Naive thymus-derived CD4-positive, alpha-beta T cell (primary cell): ENCODE measurements at regions not wholly inside any gene's neighbourhood (a gene's known extent, or its start where the extent isn't known, plus 50 kb on each side); places are given as distances from the start of the nearest gene placed in this dataset.

Source experiments
- ATAC-seq: fragments of 150-1000 bp; cut with Tn5 transposase; 2 replicates; pipeline ENCODE4 v1.10.0; 2021; ENCODE audit warnings: mild to moderate bottlenecking, moderate library complexity
- CTCF ChIA-PET: fragments of 350-600 bp; sonication (Branson Sonifier 250); formaldehyde crosslinking; loops from one replicate; lab custom pipeline; 2021; ENCODE audit warnings: antibody characterized with exemption; lab: Charles Lee
- POLR2A ChIA-PET: fragments of 350-600 bp; sonication (Branson Sonifier 250); formaldehyde crosslinking; loops from one replicate; lab custom pipeline; 2021; ENCODE audit warnings: antibody characterized with exemption, inconsistent platforms; lab: Charles Lee
- DNase-seq, 9 donors: peaks; one replicate each; pipeline versions ENCODE4 v3.0.0 to v3.0.0-alpha.2; 2020 to 2022; ENCODE audit warnings: mixed read lengths in 1 of 9
- H3K27ac ChIP-seq: one replicate; pipeline ENCODE4 v1.7.0; 2013; ENCODE audit warnings: mild to moderate bottlenecking, low read depth, low read length, moderate library complexity
- H3K27me3 ChIP-seq, 2 donors: one replicate each; pipeline ENCODE4 v1.7.0; 2013; ENCODE audit warnings: low read length in 2 of 2, mild to moderate bottlenecking in 2 of 2, moderate library complexity in 2 of 2; ENCODE audit not compliant: control insufficient read depth in 2 of 2, insufficient read depth in 2 of 2
- H3K36me3 ChIP-seq, 3 experiments: 1 replicate in 2 of 3; 2 replicates in 1 of 3; pipeline ENCODE4 v1.7.0; 2013; ENCODE audit warnings: low read length in 3 of 3, mild to moderate bottlenecking in 3 of 3, moderate library complexity in 1 of 3; ENCODE audit not compliant: insufficient read depth in 3 of 3, control insufficient read depth in 2 of 3
- H3K4me1 ChIP-seq, 2 donors: one replicate each; pipeline ENCODE4 v1.7.0; 2013; ENCODE audit warnings: low read length in 2 of 2, mild to moderate bottlenecking in 2 of 2, moderate library complexity in 1 of 2; ENCODE audit not compliant: control insufficient read depth in 2 of 2, insufficient read depth in 2 of 2
- H3K4me3 ChIP-seq: 2 replicates; pipeline ENCODE4 v1.7.0; 2013; ENCODE audit warnings: mild to moderate bottlenecking, low read length
- H3K9me3 ChIP-seq, 3 experiments: 1 replicate in 2 of 3; 2 replicates in 1 of 3; pipeline ENCODE4 v1.7.0; 2013; ENCODE audit warnings: low read length in 3 of 3; ENCODE audit not compliant: control insufficient read depth in 2 of 3
- H3K27ac Mint-ChIP-seq, 9 donors: one replicate each; pipeline ENCODE4 v1.8.0; 2020 to 2022; ENCODE audit warnings: mixed read lengths in 9 of 9, mild to moderate bottlenecking in 8 of 9, moderate library complexity in 5 of 9, inconsistent platforms in 2 of 9
- H3K27me3 Mint-ChIP-seq, 5 donors: one replicate each; pipeline ENCODE4 v1.8.0; 2021 to 2022; ENCODE audit warnings: mixed read lengths in 5 of 5, mild to moderate bottlenecking in 1 of 5
- H3K36me3 Mint-ChIP-seq, 5 donors: one replicate each; pipeline ENCODE4 v1.8.0; 2020 to 2022; ENCODE audit warnings: mixed read lengths in 5 of 5, mild to moderate bottlenecking in 3 of 5, inconsistent platforms in 1 of 5
- H3K4me1 Mint-ChIP-seq, 7 donors: one replicate each; pipeline ENCODE4 v1.8.0; 2020 to 2022; ENCODE audit warnings: mixed read lengths in 7 of 7, mild to moderate bottlenecking in 3 of 7, inconsistent platforms in 1 of 7
- H3K4me3 Mint-ChIP-seq, 10 donors: one replicate each; pipeline ENCODE4 v1.8.0; 2020 to 2022; ENCODE audit warnings: mild to moderate bottlenecking in 10 of 10, mixed read lengths in 10 of 10, moderate library complexity in 6 of 10, inconsistent platforms in 2 of 10
- H3K9me3 Mint-ChIP-seq, 11 donors: one replicate each; pipeline ENCODE4 v1.8.0; 2020 to 2022; ENCODE audit warnings: mixed read lengths in 11 of 11, mild to moderate bottlenecking in 4 of 11, inconsistent platforms in 1 of 11, moderate library complexity in 1 of 11
- intact Hi-C, 2 donors: fragments of 100-400 bp; cut with micrococcal nuclease; formaldehyde crosslinking; loops; one replicate each; pipeline ENCODE4 v1.15.1; 2023

- H3K9me3 Mint-ChIP-seq = no peaks in the 10 kb centered on the region
- intact Hi-C loops = loop anchor here (2.0 to 5.0 kb wide), 4 partner anchors 16 to 72 kb away; no protein-coding TSS in a partner anchor
- H3K4me1 ChIP-seq = peaks cover 8 to 12% of the 10 kb centered on the region in 2 donors
- ChIA-PET POLR2A (interaction anchor here (1.4 to 2.1 kb wide), 2 partner anchors 11 to 41 kb away, joined by 4 to 7 read pairs; no protein-coding TSS in a partner anchor), CTCF (no interaction called here)
- no peak overlapping the region for H3K4me3 Mint-ChIP-seq
- ATAC-seq (no peak), DNase-seq (no peak)
- no peak overlapping the region for H3K4me3 ChIP-seq
- H3K4me1 Mint-ChIP-seq = no peaks in the 10 kb centered on the region
- H3K9me3 ChIP-seq = no peaks in the 10 kb centered on the region
- H3K27me3 Mint-ChIP-seq = no peaks in the 10 kb centered on the region
- H3K27me3 ChIP-seq = no peaks in the 10 kb centered on the region
- no peak overlapping the region for H3K27ac ChIP-seq
- H3K36me3 ChIP-seq = no peaks in the 10 kb centered on the region
- H3K36me3 Mint-ChIP-seq = no peaks in the 10 kb centered on the region
- H3K27ac Mint-ChIP-seq = peak overlapping the region in 1 of 9 donors; percentile 11
These were observed 140.5 kb upstream of the PELI1 start for GRCh38 chr2:64284751-64285150.

DNA sequence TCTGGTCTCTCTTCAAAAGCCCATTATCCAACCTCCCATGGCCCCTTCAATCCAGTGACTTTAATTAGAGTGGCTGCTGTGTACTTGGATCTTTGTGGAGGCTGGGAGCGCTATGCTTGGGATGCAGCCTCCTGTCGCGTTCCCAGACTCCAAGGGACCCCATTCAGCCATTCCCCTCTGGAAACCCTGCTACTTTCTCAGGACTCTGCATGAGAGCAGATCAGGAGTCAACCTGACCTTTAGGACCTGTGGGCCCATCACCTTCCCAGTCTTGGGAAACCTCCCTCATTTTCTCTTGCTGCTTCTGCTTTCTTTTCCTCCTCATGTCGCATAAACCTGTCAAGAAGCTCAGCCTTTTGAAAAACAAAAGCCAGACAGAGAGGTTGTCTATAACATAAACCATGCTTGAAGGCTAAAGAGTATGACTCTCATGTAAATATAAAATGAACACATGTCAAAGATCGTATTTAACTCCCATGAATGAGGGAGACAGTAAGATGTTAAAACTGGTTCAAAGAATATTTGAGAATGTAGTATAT, 143.1 kb upstream of the PELI1 start:
- peaks cover 8 to 12% of the 10 kb centered on the region in 2 donors for H3K4me1 ChIP-seq
- no peak for ATAC-seq
- CTCF ChIA-PET = no interaction called here
- no peak for DNase-seq
- intact Hi-C loops = no loop called here
- Mint-ChIP-seq H3K27me3 (no peaks in the 10 kb centered on the region), H3K4me3 (no peak overlapping the region), H3K36me3 (peaks cover 0 to 5% (median 0%) of the 10 kb centered on the region in 5 donors), H3K27ac (no peak overlapping the region), H3K4me1 (no peaks in the 10 kb centered on the region), H3K9me3 (peaks cover 0 to 3% (median 0%) of the 10 kb centered on the region in 11 donors)
- H3K4me3 ChIP-seq = no peak overlapping the region
- no peak overlapping the region for H3K27ac ChIP-seq
- H3K27me3 ChIP-seq = no peaks in the 10 kb centered on the region
- H3K36me3 ChIP-seq = no peaks in the 10 kb centered on the region
- H3K9me3 ChIP-seq = no peaks in the 10 kb centered on the region
- POLR2A ChIA-PET = interaction anchor here (1.3 kb wide), 2 partner anchors 25 to 38 kb away, joined by 3 to 5 read pairs; no protein-coding TSS in a partner anchor

GRCh38 chr2:64288321-64289193, 144.3 kb upstream of the PELI1 start:
- Histone ChIP-seq H3K4me3 (no peak overlapping the region), H3K4me1 (peaks cover under 1% of the 10 kb centered on the region in 2 donors), H3K36me3 (no peaks in the 10 kb centered on the region), H3K27ac (no peak overlapping the region), H3K9me3 (no peaks in the 10 kb centered on the region), H3K27me3 (no peaks in the 10 kb centered on the region)
- H3K27me3 Mint-ChIP-seq = peaks cover 0 to 2% (median 0%) of the 10 kb centered on the region in 5 donors
- H3K4me3 Mint-ChIP-seq = no peak overlapping the region
- DNase-seq (no peak), ATAC-seq (no peak)
- POLR2A ChIA-PET = interaction anchor here (1.3 kb wide), 1 partner anchor 26 kb away, joined by 3 read pairs; no protein-coding TSS in a partner anchor
- H3K9me3 Mint-ChIP-seq = peaks cover 0 to 3% (median 0%) of the 10 kb centered on the region in 11 donors
- H3K36me3 Mint-ChIP-seq = peaks cover 0 to 5% (median 0%) of the 10 kb centered on the region in 5 donors
- intact Hi-C loops = no loop called here
- no peak overlapping the region for H3K27ac Mint-ChIP-seq
- no peaks in the 10 kb centered on the region for H3K4me1 Mint-ChIP-seq
- CTCF ChIA-PET = no interaction called here

- DNase-seq (no peak), ATAC-seq (no peak)
- Mint-ChIP-seq H3K4me3 (no peak overlapping the region), H3K27me3 (peaks cover 0 to 2% (median 0%) of the 10 kb centered on the region in 5 donors), H3K4me1 (no peaks in the 10 kb centered on the region), H3K27ac (no peak overlapping the region), H3K36me3 (peaks cover 0 to 5% (median 0%) of the 10 kb centered on the region in 5 donors), H3K9me3 (peaks cover 0 to 3% (median 0%) of the 10 kb centered on the region in 11 donors)
- Histone ChIP-seq H3K27ac (no peak overlapping the region), H3K4me1 (no peaks in the 10 kb centered on the region), H3K27me3 (no peaks in the 10 kb centered on the region), H3K36me3 (no peaks in the 10 kb centered on the region), H3K4me3 (no peak overlapping the region), H3K9me3 (no peaks in the 10 kb centered on the region)
- POLR2A ChIA-PET = no interaction called here
- CTCF ChIA-PET = no interaction called here
- intact Hi-C loops = no loop called here
These were observed 145.0 kb upstream of the PELI1 start for GRCh38 chr2:64289251-64289650.

DNA sequence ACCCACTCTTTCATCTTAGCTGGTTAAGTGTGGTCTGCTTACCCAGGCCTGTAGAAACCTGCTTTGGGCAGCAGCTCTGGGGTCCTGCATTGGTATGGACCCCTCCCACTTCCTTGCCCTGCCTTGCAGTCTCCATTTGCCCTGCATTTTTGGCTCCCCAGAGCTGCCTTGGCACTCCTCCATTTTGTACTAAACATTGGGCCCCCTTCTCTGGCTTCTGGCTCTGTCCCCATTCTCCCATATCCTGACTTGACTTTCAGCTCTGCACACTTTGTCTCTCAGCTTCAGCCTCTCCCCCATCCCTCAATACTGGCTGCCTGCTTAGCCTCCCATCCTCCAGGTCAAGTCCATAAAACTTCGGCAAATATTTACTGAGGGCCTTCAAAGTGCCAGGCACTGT, 145.5 kb upstream of the PELI1 start:
- Histone ChIP-seq H3K4me1 (no peaks in the 10 kb centered on the region), H3K9me3 (no peaks in the 10 kb centered on the region), H3K4me3 (no peak overlapping the region), H3K27ac (no peak overlapping the region), H3K27me3 (no peaks in the 10 kb centered on the region), H3K36me3 (no peaks in the 10 kb centered on the region)
- ChIA-PET POLR2A (no interaction called here), CTCF (no interaction called here)
- H3K4me1 Mint-ChIP-seq = no peaks in the 10 kb centered on the region
- DNase-seq (no peak), ATAC-seq (no peak)
- intact Hi-C loops = no loop called here
- peaks cover 0 to 3% (median 0%) of the 10 kb centered on the region in 11 donors for H3K9me3 Mint-ChIP-seq
- H3K27ac Mint-ChIP-seq = no peak overlapping the region
- H3K36me3 Mint-ChIP-seq = peaks cover 0 to 5% (median 0%) of the 10 kb centered on the region in 5 donors
- no peak overlapping the region for H3K4me3 Mint-ChIP-seq
- H3K27me3 Mint-ChIP-seq = peaks cover 0 to 2% (median 0%) of the 10 kb centered on the region in 5 donors

DNA sequence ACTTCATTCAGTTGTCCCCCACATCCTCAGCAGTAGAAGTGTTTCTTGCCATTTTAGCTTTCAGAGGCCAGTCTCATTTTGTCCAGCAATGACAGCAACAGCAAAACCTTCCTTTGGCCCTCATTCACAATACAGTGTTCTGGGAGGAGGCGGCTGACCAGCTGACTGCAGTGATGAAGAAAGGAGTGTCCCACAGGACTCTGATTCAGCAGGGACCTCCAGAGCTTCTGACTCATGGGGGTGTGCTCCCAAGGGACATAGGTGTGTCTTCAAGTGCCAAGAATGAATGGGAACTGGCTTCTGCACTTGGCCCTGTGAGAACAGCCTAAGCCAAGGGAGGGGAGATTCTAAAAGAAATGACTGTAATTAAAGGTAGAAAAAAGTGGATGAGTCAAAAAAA, 147.0 kb upstream of the PELI1 start:
- peaks cover 0 to 10% (median 2%) of the 10 kb centered on the region in 7 donors for H3K4me1 Mint-ChIP-seq
- Histone ChIP-seq H3K27me3 (no peaks in the 10 kb centered on the region), H3K4me1 (no peaks in the 10 kb centered on the region), H3K36me3 (no peaks in the 10 kb centered on the region), H3K9me3 (no peaks in the 10 kb centered on the region), H3K4me3 (no peak overlapping the region), H3K27ac (no peak overlapping the region)
- DNase-seq = no peak
- ChIA-PET CTCF (no interaction called here), POLR2A (interaction anchor here (1.0 kb wide), 1 partner anchor 17 kb away, joined by 3 read pairs; no protein-coding TSS in a partner anchor)
- H3K9me3 Mint-ChIP-seq = peaks cover 0 to 3% (median 0%) of the 10 kb centered on the region in 11 donors
- no peak overlapping the region for H3K27ac Mint-ChIP-seq
- peaks cover 0 to 5% (median 0%) of the 10 kb centered on the region in 5 donors for H3K36me3 Mint-ChIP-seq
- intact Hi-C loops = no loop called here
- no peak overlapping the region for H3K4me3 Mint-ChIP-seq
- peaks cover 0 to 4% (median 3%) of the 10 kb centered on the region in 5 donors for H3K27me3 Mint-ChIP-seq
- no peak for ATAC-seq
